HCT116 (cell line): ENCODE measurements at regions not wholly inside any gene's neighbourhood (a gene's known extent, or its start where the extent isn't known, plus 50 kb on each side); places are given as distances from the start of the nearest gene placed in this dataset.
"Not testable (repeated sequence)": the region's sequence is repeated elsewhere in the genome, so short reads cannot be mapped to it uniquely, and the experiment has no call there.

Experiments
- ATAC-seq: fragments of 200-7000 bp; cut with Tn5 transposase; 2 replicates; pipeline ENCODE4 v1.9.1; 2020; ENCODE audit warnings: mild to moderate bottlenecking, moderate library complexity
- BruUV-seq: library from RNA; stranded (reverse); fragments of 400-500 nt; replicated peaks from 2 replicates; lab custom pipeline; 2021; lab: Mats Ljungman, UMichigan
- CTCF ChIA-PET: fragments of 300-600 bp; sonication (Branson Sonifier 250); formaldehyde crosslinking; loops from one replicate; lab custom pipeline; 2021; ENCODE audit warnings: antibody characterized with exemption; lab: Charles Lee
- POLR2A ChIA-PET: fragments of 300-600, 350-600 bp; sonication (Branson Sonifier 250); formaldehyde crosslinking; loops from one replicate; lab custom pipeline; 2021; ENCODE audit warnings: antibody characterized with exemption; lab: Charles Lee
- RAD21 ChIA-PET, 2 experiments: fragments of 300-600 bp; sonication (Branson Sonifier 250); formaldehyde crosslinking; loops; one replicate each; lab custom pipeline; 2023; ENCODE audit warnings: low total read pairs in 2 of 2; ENCODE audit not compliant: uncharacterized antibody in 2 of 2, unreplicated experiment in 2 of 2, low non-redundant PET in 1 of 2; lab: Charles Lee
- DNase-seq: peaks from one replicate; pipeline ENCODE4 v3.0.0-alpha.2; 2010; ENCODE audit warnings: low read depth, low spot score
- H2AFZ ChIP-seq: fragments of 200-600 bp; shearing (Covaris generic), sonication (generic); 2 replicates; pipeline ENCODE4 v1.6.1; 2017; ENCODE audit warnings: low read depth, mixed run types, mixed read lengths, antibody characterized with exemption, low read length; ENCODE audit not compliant: poor library complexity, severe bottlenecking
- H3K27ac ChIP-seq: 2 replicates; pipeline ENCODE4 v1.5.1; 2012; ENCODE audit warnings: low read depth, low read length
- H3K27me3 ChIP-seq: fragments of 200-600 bp; sonication (generic); 2 replicates; pipeline ENCODE4 v1.6.1; 2016; ENCODE audit warnings: mixed run types, low read length, mixed read lengths; ENCODE audit not compliant: insufficient read depth
- H3K36me3 ChIP-seq, 2 experiments: fragments of 200-500 bp in 1 of 2; fragments of 200-600 bp in 1 of 2; sonication (Bioruptor generic) in 1 of 2; sonication (generic) in 1 of 2; 2 replicates each; pipeline versions ENCODE4 v1.5.1 to v1.6.1; 2014 to 2016; ENCODE audit warnings: low read length in 2 of 2, inconsistent platforms in 1 of 2, mixed read lengths in 1 of 2, mixed run types in 1 of 2; ENCODE audit not compliant: insufficient read depth in 2 of 2, control insufficient read depth in 1 of 2
- H3K4me1 ChIP-seq, 2 experiments: fragments of 200-600 bp in 1 of 2; sonication (generic) in 1 of 2; 2 replicates each; pipeline versions ENCODE4 v1.5.1 to v1.6.1; 2012 to 2017; ENCODE audit warnings: low read length in 2 of 2, inconsistent platforms in 1 of 2, mild to moderate bottlenecking in 1 of 2, mixed read lengths in 1 of 2, mixed run types in 1 of 2, moderate library complexity in 1 of 2; ENCODE audit not compliant: insufficient read depth in 2 of 2, control insufficient read depth in 1 of 2
- H3K4me2 ChIP-seq: fragments of 200-600 bp; sonication (generic); 2 replicates; pipeline ENCODE4 v1.6.1; 2017; ENCODE audit warnings: mixed run types, low read length, mixed read lengths
- H3K4me3 ChIP-seq, 2 experiments: fragments of 200-600 bp in 1 of 2; sonication (generic) in 1 of 2; replicated peaks in 1 of 2; 2 replicates each; pipeline ENCODE4 v1.5.1; 2011 to 2016; ENCODE audit warnings: low read length in 2 of 2, control low read depth in 1 of 2, low read depth in 1 of 2, mild to moderate bottlenecking in 1 of 2, mixed read lengths in 1 of 2, mixed run types in 1 of 2
- H3K79me2 ChIP-seq: fragments of 200-600 bp; sonication (generic); 2 replicates; pipeline ENCODE4 v1.6.1; 2017; ENCODE audit warnings: mild to moderate bottlenecking, mixed run types, low read length, moderate library complexity, mixed read lengths; ENCODE audit not compliant: insufficient read depth
- H3K9ac ChIP-seq: fragments of 200-600 bp; sonication (generic); 2 replicates; pipeline ENCODE4 v1.6.1; 2016; ENCODE audit warnings: low read length, mixed read lengths
- H3K9me2 ChIP-seq: fragments of 200-600 bp; sonication (generic), shearing (Covaris generic); 2 replicates; pipeline ENCODE4 v1.6.1; 2017; ENCODE audit warnings: mixed run types, mild to moderate bottlenecking, moderate library complexity; ENCODE audit not compliant: insufficient read depth
- H3K9me3 ChIP-seq, 2 experiments: fragments of 200-500 bp in 1 of 2; fragments of 200-600 bp in 1 of 2; sonication (Bioruptor generic) in 1 of 2; sonication (generic) in 1 of 2; 2 replicates each; pipeline ENCODE4 v1.6.1; 2014 to 2017; ENCODE audit warnings: low read length in 2 of 2, mixed read lengths in 2 of 2, inconsistent platforms in 1 of 2, low read depth in 1 of 2, mild to moderate bottlenecking in 1 of 2, mixed run types in 1 of 2, moderate library complexity in 1 of 2; ENCODE audit not compliant: control insufficient read depth in 1 of 2, insufficient read depth in 1 of 2
- H4K20me1 ChIP-seq: fragments of 200-600 bp; sonication (generic), shearing (Covaris generic); 2 replicates; pipeline ENCODE4 v1.6.1; 2017; ENCODE audit warnings: mixed run types, mild to moderate bottlenecking, moderate library complexity; ENCODE audit not compliant: insufficient read depth
- CEBPB ChIP-seq: IDR thresholded peaks from 2 replicates; pipeline ENCODE4 v1.6.1; 2012; ENCODE audit warnings: low read depth
- EGR1 ChIP-seq: IDR thresholded peaks from 2 replicates; pipeline ENCODE4 v1.6.1; 2012; ENCODE audit warnings: low read depth
- EZH2 ChIP-seq: fragments of 200-600 bp; sonication (generic); IDR thresholded peaks from 2 replicates; pipeline ENCODE4 v1.6.1; 2017; ENCODE audit warnings: antibody characterized with exemption, mixed run types
- EZH2phosphoT487 ChIP-seq: fragments of 200-600 bp; IDR thresholded peaks from 2 replicates; pipeline ENCODE4 v1.6.1; 2018; ENCODE audit warnings: antibody characterized with exemption, borderline replicate concordance
- POLR2AphosphoS5 ChIP-seq: IDR thresholded peaks from 2 replicates; pipeline ENCODE4 v1.6.1; 2011; ENCODE audit warnings: mild to moderate bottlenecking, low read depth, low read length, moderate library complexity
- RAD21 ChIP-seq: IDR thresholded peaks from 2 replicates; pipeline ENCODE4 v1.6.1; 2012; ENCODE audit warnings: low read depth, mild to moderate bottlenecking
- REST ChIP-seq: IDR thresholded peaks from 2 replicates; pipeline ENCODE4 v1.6.1; 2012; ENCODE audit warnings: low read depth
- SIN3A ChIP-seq: IDR thresholded peaks from 2 replicates; pipeline ENCODE4 v1.6.1; 2012; ENCODE audit warnings: low read depth
- SRF ChIP-seq: IDR thresholded peaks from 2 replicates; pipeline ENCODE4 v1.6.1; 2012; ENCODE audit warnings: low read depth
- YY1 ChIP-seq: IDR thresholded peaks from 2 replicates; pipeline ENCODE4 v1.6.1; 2011; ENCODE audit warnings: low read length, low read depth, moderate library complexity, mild to moderate bottlenecking; ENCODE audit not compliant: insufficient replicate concordance; ENCODE audit errors: extremely low read depth
- ZBTB33 ChIP-seq: IDR thresholded peaks from 2 replicates; pipeline ENCODE4 v1.6.1; 2011; ENCODE audit warnings: mild to moderate bottlenecking, low read length, moderate library complexity; ENCODE audit not compliant: insufficient replicate concordance; ENCODE audit errors: extremely low read depth
- ZNF274 ChIP-seq: fragments of 200-500 bp; sonication (Bioruptor generic); IDR thresholded peaks from 2 replicates; pipeline ENCODE4 v1.6.1; 2014; ENCODE audit warnings: mild to moderate bottlenecking, low read depth, low read length, inconsistent platforms
- intact Hi-C: fragments of 100-400 bp; cut with micrococcal nuclease; formaldehyde crosslinking; loops from 2 replicates; pipeline ENCODE4 v1.10.0; 2022

GRCh38 chr6:103105686-103106085 is 1712.2 kb downstream of the GRIK2 start (continued):
- TF ChIP-seq REST = no peak

- no peaks in the 10 kb centered on the region for H3K27me3 ChIP-seq
- CTCF ChIA-PET = no interaction called here
- no peak for TF ChIP-seq ZNF274
- TF ChIP-seq EGR1 = no peak
- no peak for TF ChIP-seq YY1
- no peak for TF ChIP-seq EZH2
- no peak for TF ChIP-seq POLR2AphosphoS5
- TF ChIP-seq EZH2phosphoT487 = no peak
- no peak for TF ChIP-seq CEBPB
- no peak for TF ChIP-seq SRF
- no peak for TF ChIP-seq ZBTB33
- no peak for TF ChIP-seq SIN3A
- TF ChIP-seq RAD21 = no peak
- TF ChIP-seq, all 23 proteins: peak for 0
- Histone ChIP-seq H2AFZ (no peak overlapping the region), H3K9me2 (no peaks in the 10 kb centered on the region), H3K9me3 (no peaks in the 10 kb centered on the region), H3K36me3 (no peaks in the 10 kb centered on the region), H3K4me1 (no peaks in the 10 kb centered on the region), H3K79me2 (no peaks in the 10 kb centered on the region), H3K4me3 (no peak overlapping the region), H3K9ac (no peak overlapping the region), H4K20me1 (no peaks in the 10 kb centered on the region), H3K27ac (no peak overlapping the region), H3K4me2 (no peak overlapping the region)
- no peak for DNase-seq
- no peak for ATAC-seq
- ChIA-PET RAD21 (no interaction called here), POLR2A (no interaction called here)
- intact Hi-C loops = no loop called here
- no TSS peak for BruUV-seq
Observed at GRCh38 chr6:103101267-103101666, 1707.8 kb downstream of the GRIK2 start.

GRCh38 chr6:103092414-103092813 is 1698.9 kb downstream of the GRIK2 start:
- H3K9me3 ChIP-seq, H4K20me1 ChIP-seq, H2AFZ ChIP-seq, H3K9me2 ChIP-seq, intact Hi-C loops, POLR2A ChIA-PET, H3K36me3 ChIP-seq, BruUV-seq, DNase-seq, ATAC-seq, H3K27me3 ChIP-seq, H3K4me1 ChIP-seq, H3K4me3 ChIP-seq, H3K27ac ChIP-seq, H3K4me2 ChIP-seq, CTCF ChIA-PET, RAD21 ChIA-PET, H3K9ac ChIP-seq, H3K79me2 ChIP-seq: not testable (repeated sequence)
